ENCODE measurements at regions not wholly inside any gene's neighbourhood (a gene's known extent, or its start where the extent isn't known, plus 50 kb on each side); places are given as distances from the start of the nearest gene placed in this dataset.
A peak's percentile ranks its signal among the peaks of the same experiment; 100 is the strongest.

GRCh38 chr11:95711162-95711944, 78.2 kb downstream of the FAM76B start:
- no peak for TF ChIP-seq CTCF (IDR thresholded peaks at IDR 0.05; ENCODE audit: insufficient read depth, low read depth, low read length)
- no peak overlapping the region for H3K4me3 ChIP-seq (ENCODE audit: low read depth, low read length)
- peak; percentile 34 for DNase-seq (ENCODE audit: low read depth)

DNA sequence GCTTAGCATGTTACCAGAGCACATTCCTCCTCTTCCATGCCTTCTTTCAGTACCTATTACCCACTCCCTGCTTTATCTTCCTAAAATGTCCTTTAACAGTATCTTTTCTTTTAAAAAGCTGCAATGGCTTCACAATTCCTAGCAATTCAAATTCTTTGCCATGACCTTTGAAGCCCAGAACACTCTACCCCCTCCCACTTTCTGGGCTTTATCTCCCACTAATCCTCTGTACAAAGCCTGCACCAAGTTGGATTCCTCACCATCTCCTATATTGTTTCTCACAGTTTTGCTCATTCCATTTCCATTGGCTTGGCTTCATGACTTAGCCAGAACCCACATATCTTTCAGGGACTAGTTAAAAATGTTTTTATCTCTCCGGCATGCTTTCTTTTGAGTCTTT, 80.9 kb downstream of the FAM76B start:
- no peak for TF ChIP-seq CTCF (IDR thresholded peaks at IDR 0.05; ENCODE audit: insufficient read depth, low read depth, low read length)
- DNase-seq (ENCODE audit: low read depth) = no peak

GRCh38 chr11:95706974-95707387, 82.6 kb downstream of the FAM76B start:
- no peak overlapping the region for H3K4me3 ChIP-seq (ENCODE audit: low read depth, low read length)
- DNase-seq (ENCODE audit: low read depth) = no peak
- TF ChIP-seq CTCF (IDR thresholded peaks at IDR 0.05; ENCODE audit: insufficient read depth, low read depth, low read length) = no peak

More for the DNA sequence above, 80.9 kb downstream of the FAM76B start:
- H3K4me3 ChIP-seq (ENCODE audit: low read depth, low read length) = no peak overlapping the region

GRCh38 chr11:95705485-95706124, 84.0 kb downstream of the FAM76B start:
- TF ChIP-seq CTCF (IDR thresholded peaks at IDR 0.05; ENCODE audit: insufficient read depth, low read depth, low read length) = peak; percentile 97
- peak; percentile 87 for DNase-seq (ENCODE audit: low read depth)
- no peak overlapping the region for H3K4me3 ChIP-seq (ENCODE audit: low read depth, low read length)

GRCh38 chr11:95704865-95705264, 84.7 kb downstream of the FAM76B start:
- peak; percentile 10 for DNase-seq (ENCODE audit: low read depth)
- H3K4me3 ChIP-seq (ENCODE audit: low read depth, low read length) = no peak overlapping the region
- TF ChIP-seq CTCF (IDR thresholded peaks at IDR 0.05; ENCODE audit: insufficient read depth, low read depth, low read length) = no peak

DNA sequence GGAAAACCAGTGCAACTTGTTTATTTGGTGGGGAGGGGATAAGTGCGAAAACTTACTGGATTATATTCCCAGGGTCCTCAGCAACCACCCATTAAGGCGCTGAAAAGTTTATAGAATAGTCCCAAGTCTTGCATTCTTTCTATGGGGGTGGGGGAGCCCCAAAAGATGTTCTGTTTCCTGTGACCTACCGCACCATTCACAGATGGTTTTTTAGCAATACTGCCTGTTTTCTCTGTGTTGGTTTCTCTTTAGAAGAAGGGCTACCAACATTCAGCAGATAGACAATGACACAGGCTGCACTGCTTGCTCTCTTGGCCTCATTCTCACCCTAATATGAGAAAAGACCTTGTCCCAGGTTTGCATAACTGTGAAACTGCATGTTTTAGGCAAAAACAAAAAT, 86.5 kb downstream of the FAM76B start:
- no peak for TF ChIP-seq CTCF (IDR thresholded peaks at IDR 0.05; ENCODE audit: insufficient read depth, low read depth, low read length)
- no peak for DNase-seq (ENCODE audit: low read depth)

More for the DNA sequence above, 86.5 kb downstream of the FAM76B start:
- no peak overlapping the region for H3K4me3 ChIP-seq (ENCODE audit: low read depth, low read length)

All from fibroblast of villous mesenchyme (primary cell).